ENCODE measurements at regions not wholly inside any gene's neighbourhood (a gene's known extent, or its start where the extent isn't known, plus 50 kb on each side); places are given as distances from the start of the nearest gene placed in this dataset.

GRCh38 chr6:147944122-147944521, 398.5 kb upstream of the SASH1 start:
- ATAC-seq (ENCODE audit: low read depth) = no peak
- Histone ChIP-seq H3K27me3 (ENCODE audit: insufficient read depth, poor library complexity, severe bottlenecking) (no peaks in the 10 kb centered on the region), H3K4me1 (ENCODE audit: insufficient read depth, poor library complexity, severe bottlenecking) (peaks cover 4% of the 10 kb centered on the region), H3K36me3 (ENCODE audit: low read depth) (no peaks in the 10 kb centered on the region), H3K27ac (ENCODE audit: poor library complexity, severe bottlenecking) (no peak overlapping the region), H3K9me3 (ENCODE audit: severe bottlenecking) (no peaks in the 10 kb centered on the region), H3K4me3 (ENCODE audit: severe bottlenecking) (no peak overlapping the region)
- no peak for DNase-seq (ENCODE audit: low spot score)
- TF ChIP-seq CTCF (IDR thresholded peaks at IDR 0.05; ENCODE audit: poor library complexity, severe bottlenecking) = no peak

- no peak overlapping the region for H3K4me3 ChIP-seq (ENCODE audit: severe bottlenecking)
- no peak overlapping the region for H3K27ac ChIP-seq (ENCODE audit: poor library complexity, severe bottlenecking)
- H3K9me3 ChIP-seq (ENCODE audit: severe bottlenecking) = no peaks in the 10 kb centered on the region
- H3K27me3 ChIP-seq (ENCODE audit: insufficient read depth, poor library complexity, severe bottlenecking) = no peaks in the 10 kb centered on the region
- H3K36me3 ChIP-seq (ENCODE audit: low read depth) = no peaks in the 10 kb centered on the region
- ATAC-seq (ENCODE audit: low read depth) (no peak), DNase-seq (ENCODE audit: low spot score) (no peak)
- TF ChIP-seq CTCF (IDR thresholded peaks at IDR 0.05; ENCODE audit: poor library complexity, severe bottlenecking) = no peak
- H3K4me1 ChIP-seq (ENCODE audit: insufficient read depth, poor library complexity, severe bottlenecking) = peaks cover 15% of the 10 kb centered on the region
Measured at GRCh38 chr6:147947521-147947920, 395.1 kb upstream of the SASH1 start.

GRCh38 chr6:147949981-147950622, 392.5 kb upstream of the SASH1 start:
- H3K36me3 ChIP-seq (ENCODE audit: low read depth) = no peaks in the 10 kb centered on the region
- TF ChIP-seq CTCF (IDR thresholded peaks at IDR 0.05; ENCODE audit: poor library complexity, severe bottlenecking) = no peak
- ATAC-seq (ENCODE audit: low read depth) (peak; percentile 35; the same call in 2 of the 3 replicates), DNase-seq (ENCODE audit: low spot score) (no peak)
- H3K9me3 ChIP-seq (ENCODE audit: severe bottlenecking) = no peaks in the 10 kb centered on the region
- peaks cover 19% of the 10 kb centered on the region for H3K4me1 ChIP-seq (ENCODE audit: insufficient read depth, poor library complexity, severe bottlenecking)
- H3K4me3 ChIP-seq (ENCODE audit: severe bottlenecking) = no peak overlapping the region
- no peak overlapping the region for H3K27ac ChIP-seq (ENCODE audit: poor library complexity, severe bottlenecking)
- no peaks in the 10 kb centered on the region for H3K27me3 ChIP-seq (ENCODE audit: insufficient read depth, poor library complexity, severe bottlenecking)

GRCh38 chr6:147950623-147950987, 392.0 kb upstream of the SASH1 start:
- Histone ChIP-seq H3K4me3 (ENCODE audit: severe bottlenecking) (no peak overlapping the region), H3K27me3 (ENCODE audit: insufficient read depth, poor library complexity, severe bottlenecking) (no peaks in the 10 kb centered on the region), H3K9me3 (ENCODE audit: severe bottlenecking) (no peaks in the 10 kb centered on the region), H3K36me3 (ENCODE audit: low read depth) (no peaks in the 10 kb centered on the region), H3K27ac (ENCODE audit: poor library complexity, severe bottlenecking) (no peak overlapping the region), H3K4me1 (ENCODE audit: insufficient read depth, poor library complexity, severe bottlenecking) (peaks cover 21% of the 10 kb centered on the region)
- TF ChIP-seq CTCF (IDR thresholded peaks at IDR 0.05; ENCODE audit: poor library complexity, severe bottlenecking) = no peak
- no peak for DNase-seq (ENCODE audit: low spot score)
- ATAC-seq (ENCODE audit: low read depth) = peak; percentile 49; the same call in 2 of the 3 replicates

GRCh38 chr6:147951726-147952125, 390.9 kb upstream of the SASH1 start:
- peaks cover 21% of the 10 kb centered on the region for H3K4me1 ChIP-seq (ENCODE audit: insufficient read depth, poor library complexity, severe bottlenecking)
- H3K36me3 ChIP-seq (ENCODE audit: low read depth) = no peaks in the 10 kb centered on the region
- no peaks in the 10 kb centered on the region for H3K27me3 ChIP-seq (ENCODE audit: insufficient read depth, poor library complexity, severe bottlenecking)
- no peak overlapping the region for H3K27ac ChIP-seq (ENCODE audit: poor library complexity, severe bottlenecking)
- ATAC-seq (ENCODE audit: low read depth) (no peak), DNase-seq (ENCODE audit: low spot score) (no peak)
- H3K4me3 ChIP-seq (ENCODE audit: severe bottlenecking) = no peak overlapping the region
- TF ChIP-seq CTCF (IDR thresholded peaks at IDR 0.05; ENCODE audit: poor library complexity, severe bottlenecking) = no peak
- no peaks in the 10 kb centered on the region for H3K9me3 ChIP-seq (ENCODE audit: severe bottlenecking)

All from RWPE2 (cell line).